Right lobe of liver (tissue), 6 donors: ENCODE measurements at regions not wholly inside any gene's neighbourhood (a gene's known extent, or its start where the extent isn't known, plus 50 kb on each side); places are given as distances from the start of the nearest gene placed in this dataset.

ENCODE experiments used
- ATAC-seq, 4 donors: fragments of 200-7000 bp; cut with Tn5 transposase; one replicate each; pipeline ENCODE4 v1.9.1; 2020; ENCODE audit warnings: mild to moderate bottlenecking in 4 of 4, moderate library complexity in 4 of 4
- DNase-seq, 3 donors: peaks; one replicate each; pipeline ENCODE4 v3.0.0-alpha.2; 2020
- H3K27ac ChIP-seq, 3 donors: fragments of 200-600 bp; one replicate each; pipeline ENCODE4 v1.8.0; 2022
- H3K27me3 ChIP-seq, 2 donors: fragments of 200-600 bp; one replicate each; pipeline ENCODE4 v1.8.0; 2022
- H3K36me3 ChIP-seq, 4 donors: fragments of 200-600 bp; sonication (generic) in 1 of 4; one replicate each; pipeline versions ENCODE4 v1.5.1 to v1.8.0; 2017 to 2022; ENCODE audit warnings: control low read depth in 1 of 4
- H3K4me1 ChIP-seq, 4 donors: fragments of 200-600 bp; sonication (generic) in 1 of 4; one replicate each; pipeline versions ENCODE4 v1.5.1 to v1.8.0; 2017 to 2022; ENCODE audit warnings: control low read depth in 1 of 4
- H3K4me3 ChIP-seq, 3 donors: fragments of 200-600 bp; one replicate each; pipeline ENCODE4 v1.8.0; 2022
- H3K9me3 ChIP-seq, 4 donors: fragments of 200-600 bp; sonication (generic) in 1 of 4; one replicate each; pipeline versions ENCODE4 v1.5.1 to v1.8.0; 2017 to 2022; ENCODE audit warnings: control low read depth in 1 of 4
- POLR2A ChIP-seq: fragments of 450-650 bp; IDR thresholded peaks from one replicate; pipeline ENCODE4 v1.6.1; 2017; ENCODE audit warnings: antibody characterized with exemption, mild to moderate bottlenecking
- WGBS: methylation state at CpG from one replicate; pipeline ENCODE4 v1.1.6; 2018; ENCODE audit warnings: low coverage, low lambda C conversion rate; ENCODE audit not compliant: insufficient coverage; ENCODE audit errors: missing lambda C conversion rate; 5-methylcytosine and 5-hydroxymethylcytosine counted together
- intact Hi-C, 2 donors: fragments of 100-400 bp; cut with DNase I; formaldehyde crosslinking; loops; one replicate each; pipeline versions ENCODE4 v1.11.2 to v1.14.1; 2022
- TF ChIP-seq, protein P1 (sequence below), 4 donors: fragments of 200-600 bp in 3 of 4; fragments of 450-650 bp in 1 of 4; IDR thresholded peaks; one replicate each; pipeline versions ENCODE4 v1.5.1 to v1.8.0; 2016 to 2022; ENCODE audit warnings: antibody characterized with exemption in 4 of 4, mild to moderate bottlenecking in 2 of 4
- donor health status: DM: no; HTN: yes; CAD: no.
- donor health status: DM: no; HTN: no; CAD: no.
- donor health status: DM: no; HTN: no; CAD: no.
- donor health status: DM: no; HTN: yes; CAD: no.
- donor health status: DM: no; HTN: yes; CAD: no.

DNA sequence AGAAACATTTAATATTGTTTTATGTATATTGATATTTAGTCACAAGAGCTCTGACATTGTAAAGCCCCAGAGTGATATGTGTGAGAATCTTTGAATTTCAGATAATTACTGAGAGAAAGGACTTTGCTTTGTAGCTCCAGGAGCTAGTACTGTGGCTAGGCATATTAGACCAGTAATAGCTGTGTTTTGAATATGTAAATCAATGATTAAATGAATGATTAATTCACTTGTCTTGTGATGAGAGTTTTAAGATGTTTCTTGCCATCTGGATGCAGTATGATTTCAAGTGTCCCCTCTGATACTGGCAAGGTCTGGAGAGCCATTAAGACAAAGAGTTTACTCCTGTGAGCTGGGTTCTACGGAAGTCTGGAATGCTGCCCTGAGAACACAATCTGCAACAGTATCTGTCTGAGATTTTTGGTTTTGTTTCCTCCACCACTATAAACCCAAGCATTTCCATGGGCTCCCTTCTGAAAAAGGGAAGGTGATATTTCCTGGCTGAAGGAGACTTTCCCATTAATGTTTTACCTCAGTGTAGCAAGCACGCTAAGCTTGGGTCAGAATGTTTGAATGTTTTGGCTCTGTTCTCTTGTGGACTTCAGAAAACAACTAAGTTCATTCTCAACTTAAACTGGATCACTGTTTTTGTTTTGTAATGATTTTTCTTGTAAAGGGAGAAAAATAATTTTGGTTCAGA is 61.3 kb upstream of the BICC1 start:
- ATAC-seq (peak; percentile 81 to 92 (median 85)), DNase-seq (no peak)
- intact Hi-C loops: no loop called here
- no peaks in the 10 kb centered on the region for H3K27me3 ChIP-seq
- H3K4me1 ChIP-seq: peaks cover 0 to 23% (median 0%) of the 10 kb centered on the region in 4 donors
- H3K36me3 ChIP-seq: no peaks in the 10 kb centered on the region
- no peak overlapping the region for H3K4me3 ChIP-seq
- H3K27ac ChIP-seq: peak overlapping the region in 1 of 3 donors; percentile 64
- TF ChIP-seq, protein P1, sequence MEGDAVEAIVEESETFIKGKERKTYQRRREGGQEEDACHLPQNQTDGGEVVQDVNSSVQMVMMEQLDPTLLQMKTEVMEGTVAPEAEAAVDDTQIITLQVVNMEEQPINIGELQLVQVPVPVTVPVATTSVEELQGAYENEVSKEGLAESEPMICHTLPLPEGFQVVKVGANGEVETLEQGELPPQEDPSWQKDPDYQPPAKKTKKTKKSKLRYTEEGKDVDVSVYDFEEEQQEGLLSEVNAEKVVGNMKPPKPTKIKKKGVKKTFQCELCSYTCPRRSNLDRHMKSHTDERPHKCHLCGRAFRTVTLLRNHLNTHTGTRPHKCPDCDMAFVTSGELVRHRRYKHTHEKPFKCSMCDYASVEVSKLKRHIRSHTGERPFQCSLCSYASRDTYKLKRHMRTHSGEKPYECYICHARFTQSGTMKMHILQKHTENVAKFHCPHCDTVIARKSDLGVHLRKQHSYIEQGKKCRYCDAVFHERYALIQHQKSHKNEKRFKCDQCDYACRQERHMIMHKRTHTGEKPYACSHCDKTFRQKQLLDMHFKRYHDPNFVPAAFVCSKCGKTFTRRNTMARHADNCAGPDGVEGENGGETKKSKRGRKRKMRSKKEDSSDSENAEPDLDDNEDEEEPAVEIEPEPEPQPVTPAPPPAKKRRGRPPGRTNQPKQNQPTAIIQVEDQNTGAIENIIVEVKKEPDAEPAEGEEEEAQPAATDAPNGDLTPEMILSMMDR (IDR thresholded peaks at IDR 0.05): no peak
- no peak for TF ChIP-seq POLR2A
- no peaks in the 10 kb centered on the region for H3K9me3 ChIP-seq
- WGBS: 34% methylated on average over 2 of the region's 2 CpGs

DNA sequence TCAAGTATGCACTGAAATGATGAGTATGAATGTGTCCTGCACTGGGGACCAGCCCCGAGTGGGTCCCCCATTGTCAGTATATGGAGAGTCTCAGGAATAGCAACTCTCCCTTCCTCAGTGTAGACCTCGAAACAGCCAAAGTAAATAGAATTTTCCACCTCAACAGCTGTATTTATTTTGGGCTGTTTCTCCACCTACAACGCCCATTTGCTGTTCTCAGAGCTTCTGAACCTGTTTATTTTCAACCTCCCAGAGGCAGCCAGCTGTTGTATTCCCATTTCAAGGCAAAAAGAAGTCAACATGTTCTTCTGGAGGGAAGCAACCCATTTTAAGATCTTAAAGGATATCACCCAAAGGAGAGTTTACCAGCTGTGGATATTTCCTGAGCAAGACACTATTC is 59.6 kb upstream of the BICC1 start:
- DNase-seq (no peak), ATAC-seq (peak in 3 of 4 donors; percentile 24 to 57 (median 35))
- H3K36me3 ChIP-seq: no peaks in the 10 kb centered on the region
- no peaks in the 10 kb centered on the region for H3K27me3 ChIP-seq
- intact Hi-C loops: no loop called here
- peaks cover 0 to 23% (median 0%) of the 10 kb centered on the region in 4 donors for H3K4me1 ChIP-seq
- no peaks in the 10 kb centered on the region for H3K9me3 ChIP-seq
- WGBS: 30% methylated on average over 3 of the region's 3 CpGs
- TF ChIP-seq, protein P1 (IDR thresholded peaks at IDR 0.05): no peak
- no peak for TF ChIP-seq POLR2A
- no peak overlapping the region for H3K27ac ChIP-seq
- no peak overlapping the region for H3K4me3 ChIP-seq

DNA sequence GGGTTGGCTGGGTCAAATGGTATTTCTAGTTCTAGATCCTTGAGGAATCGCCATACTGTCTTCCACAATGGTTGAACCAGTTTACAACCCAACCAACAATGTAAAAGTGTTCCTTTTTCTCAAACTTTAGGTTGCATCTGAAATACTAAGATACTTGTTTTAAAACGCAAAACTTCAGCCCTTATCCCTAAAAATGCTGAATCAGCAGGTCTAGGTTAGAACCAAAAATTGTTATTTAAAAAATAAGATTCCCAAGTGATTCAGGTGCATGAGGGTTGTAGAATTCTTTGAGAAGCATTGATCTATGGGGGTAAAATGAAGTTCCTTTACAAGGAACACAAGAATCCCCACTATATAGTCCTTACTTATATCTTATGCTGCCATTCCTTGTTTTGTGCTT is 56.5 kb upstream of the BICC1 start:
- H3K27me3 ChIP-seq: no peaks in the 10 kb centered on the region
- 96% methylated on average over 2 of the region's 2 CpGs for WGBS
- TF ChIP-seq, protein P1 (IDR thresholded peaks at IDR 0.05): no peak
- TF ChIP-seq POLR2A: no peak

DNA sequence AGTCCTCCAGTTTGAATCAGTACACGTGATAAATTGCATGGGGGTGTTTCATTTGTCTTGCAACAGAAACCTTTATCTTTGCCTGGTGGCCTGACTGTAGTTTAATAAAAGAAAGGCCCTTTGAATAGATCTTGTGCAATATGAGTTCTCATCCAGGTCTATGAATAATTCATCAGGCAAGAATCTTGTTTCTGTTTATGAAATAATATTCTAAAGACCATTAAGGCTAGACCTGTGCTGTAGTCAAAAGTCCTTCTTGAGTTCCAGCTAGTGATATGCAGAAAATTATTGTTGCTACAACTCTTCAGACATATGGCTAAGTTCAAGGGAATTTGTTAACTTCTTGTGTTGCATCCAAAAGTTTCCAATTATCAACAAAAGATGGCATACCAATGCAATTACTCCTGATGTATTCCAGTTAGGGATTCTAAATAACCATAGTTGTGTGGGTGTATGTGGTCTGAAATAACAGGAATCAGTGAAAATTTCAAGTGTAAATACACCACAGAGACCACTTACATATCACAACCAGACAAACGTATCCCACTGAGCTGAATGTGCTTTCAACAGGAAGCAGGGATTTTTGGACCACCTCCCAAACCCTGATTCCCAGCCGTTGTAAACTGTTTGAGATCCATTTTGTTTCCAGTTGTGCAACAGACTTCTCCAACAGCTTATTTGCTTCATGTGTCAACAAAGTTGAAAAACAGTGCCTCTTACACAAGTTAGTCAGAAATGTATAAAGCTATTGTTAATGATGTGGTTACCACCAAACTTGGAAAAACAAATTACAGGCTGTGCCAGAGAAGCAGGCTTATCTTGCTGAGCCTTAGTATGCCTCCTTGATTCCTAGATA is 54.7 kb upstream of the BICC1 start:
- WGBS: 8% methylated on average over 3 of the region's 3 CpGs
- Histone ChIP-seq H3K36me3 (no peaks in the 10 kb centered on the region), H3K9me3 (no peaks in the 10 kb centered on the region), H3K4me1 (peaks cover 0 to 11% (median 0%) of the 10 kb centered on the region in 4 donors), H3K27ac (no peak overlapping the region), H3K27me3 (no peaks in the 10 kb centered on the region), H3K4me3 (no peak overlapping the region)
- ATAC-seq (peak in 3 of 4 donors; percentile 67 to 78 (median 73)), DNase-seq (no peak)
- TF ChIP-seq, protein P1 (IDR thresholded peaks at IDR 0.05): no peak
- TF ChIP-seq POLR2A: no peak
- intact Hi-C loops: no loop called here

More for the DNA sequence above, 56.5 kb upstream of the BICC1 start:
- intact Hi-C loops: no loop called here
- H3K4me1 ChIP-seq: peaks cover 0 to 24% (median 0%) of the 10 kb centered on the region in 4 donors
- ATAC-seq (no peak), DNase-seq (no peak)
- no peak overlapping the region for H3K27ac ChIP-seq
- H3K9me3 ChIP-seq: no peaks in the 10 kb centered on the region
- H3K4me3 ChIP-seq: no peak overlapping the region
- no peaks in the 10 kb centered on the region for H3K36me3 ChIP-seq
